ENCODE measurements at regions not wholly inside any gene's neighbourhood (a gene's known extent, or its start where the extent isn't known, plus 50 kb on each side); places are given as distances from the start of the nearest gene placed in this dataset.

- no peak for DNase-seq (ENCODE audit: low read depth)
Observed at GRCh38 chr13:76210262-76210661, 574.1 kb downstream of the LMO7 start.

GRCh38 chr13:76198568-76199163 is 562.5 kb downstream of the LMO7 start:
- no peak for DNase-seq (ENCODE audit: low read depth)

GRCh38 chr13:76189882-76190519 is 553.9 kb downstream of the LMO7 start:
- no peak for DNase-seq (ENCODE audit: low read depth)

GRCh38 chr13:76175961-76176725 is 540.0 kb downstream of the LMO7 start:
- no peak for DNase-seq (ENCODE audit: low read depth)

GRCh38 chr13:76168661-76169060 is 532.5 kb downstream of the LMO7 start:
- no peak for DNase-seq (ENCODE audit: low read depth)

- DNase-seq (ENCODE audit: low read depth): no peak
Observed at GRCh38 chr13:76164290-76164689, 528.2 kb downstream of the LMO7 start.

- DNase-seq (ENCODE audit: low read depth): no peak
Observed at GRCh38 chr13:76163761-76164160, 527.6 kb downstream of the LMO7 start.

GRCh38 chr13:76160961-76161925 is 525.1 kb downstream of the LMO7 start:
- DNase-seq (ENCODE audit: low read depth): no peak

GRCh38 chr13:76160506-76160905 is 524.4 kb downstream of the LMO7 start:
- DNase-seq (ENCODE audit: low read depth): no peak

GRCh38 chr13:76157926-76158325 is 521.8 kb downstream of the LMO7 start:
- DNase-seq (ENCODE audit: low read depth): no peak

- no peak for DNase-seq (ENCODE audit: low read depth)
Observed at GRCh38 chr13:76153239-76153638, 517.1 kb downstream of the LMO7 start.

GRCh38 chr13:76148926-76149325 is 512.8 kb downstream of the LMO7 start:
- no peak for DNase-seq (ENCODE audit: low read depth)

GRCh38 chr13:76148374-76148773 is 512.2 kb downstream of the LMO7 start:
- no peak for DNase-seq (ENCODE audit: low read depth)

GRCh38 chr13:76132532-76132931 is 496.4 kb downstream of the LMO7 start:
- no peak for DNase-seq (ENCODE audit: low read depth)

GRCh38 chr13:76131551-76131950 is 495.4 kb downstream of the LMO7 start:
- no peak for DNase-seq (ENCODE audit: low read depth)

- DNase-seq (ENCODE audit: low read depth): no peak
Observed at GRCh38 chr13:76129305-76130000, 493.3 kb downstream of the LMO7 start.

GRCh38 chr13:76127922-76128321 is 491.8 kb downstream of the LMO7 start:
- DNase-seq (ENCODE audit: low read depth): no peak

GRCh38 chr13:76123548-76123947 is 487.4 kb downstream of the LMO7 start:
- no peak for DNase-seq (ENCODE audit: low read depth)

GRCh38 chr13:76116751-76117360 is 480.7 kb downstream of the LMO7 start:
- no peak for DNase-seq (ENCODE audit: low read depth)

- DNase-seq (ENCODE audit: low read depth): no peak
Observed at GRCh38 chr13:76106763-76107162, 470.6 kb downstream of the LMO7 start.

GRCh38 chr13:76094645-76095044 is 458.5 kb downstream of the LMO7 start:
- no peak for DNase-seq (ENCODE audit: low read depth)
